Gastrocnemius medialis (tissue), 4 donors: ENCODE measurements at regions not wholly inside any gene's neighbourhood (a gene's known extent, or its start where the extent isn't known, plus 50 kb on each side); places are given as distances from the start of the nearest gene placed in this dataset.
"Not testable (repeated sequence)": the region's sequence is repeated elsewhere in the genome, so short reads cannot be mapped to it uniquely, and the experiment has no call there.

Source experiments
- CTCF ChIP-seq, 5 experiments: fragments of 450-650 bp in 3 of 5; fragments of 200-600 bp in 2 of 5; sonication (generic) in 2 of 5; IDR thresholded peaks in 4 of 5; conservative IDR thresholded peaks in 1 of 5; 1 replicate in 4 of 5; 2 replicates in 1 of 5; pipeline ENCODE4 v1.5.1; 2016 to 2019; ENCODE audit warnings: antibody characterized with exemption in 5 of 5, mild to moderate bottlenecking in 3 of 5, moderate library complexity in 3 of 5
- POLR2A ChIP-seq, 2 donors: fragments of 450-650 bp; IDR thresholded peaks; one replicate each; pipeline ENCODE4 v1.6.1; 2017; ENCODE audit warnings: antibody characterized with exemption in 2 of 2, mild to moderate bottlenecking in 2 of 2, moderate library complexity in 2 of 2

GRCh38 chr1:149336082-149336481, 138.8 kb upstream of the NBPF19 start:
- not testable (repeated sequence) for TF ChIP-seq POLR2A (IDR thresholded peaks at IDR 0.05); CTCF (IDR thresholded peaks at IDR 0.05 in 4 of 5, conservative IDR thresholded peaks at IDR 0.05 in 1 of 5)
